ENCODE measurements at regions not wholly inside any gene's neighbourhood (a gene's known extent, or its start where the extent isn't known, plus 50 kb on each side); places are given as distances from the start of the nearest gene placed in this dataset.

- TF ChIP-seq EZH2 (conservative IDR thresholded peaks at IDR 0.05; ENCODE audit: low read depth, low read length), result no peak
- no peak for TF ChIP-seq CTCF (CRISPR knock-in tag; IDR thresholded peaks at IDR 0.05)
- TF ChIP-seq ZNF850 (CRISPR knock-in tag; conservative IDR thresholded peaks at IDR 0.05), result no peak
- no peak for TF ChIP-seq ELK4 (CRISPR knock-in tag; IDR thresholded peaks at IDR 0.05; ENCODE audit: borderline replicate concordance)
- no peak for TF ChIP-seq ATF4 (CRISPR knock-in tag; IDR thresholded peaks at IDR 0.05)
- no peak for TF ChIP-seq ATF3 (CRISPR knock-in tag; IDR thresholded peaks at IDR 0.05)
- no peak for TF ChIP-seq PATZ1 (CRISPR knock-in tag; IDR thresholded peaks at IDR 0.05)
- TF ChIP-seq POLR2AphosphoS5 (IDR thresholded peaks at IDR 0.05; ENCODE audit: low read depth, low read length), result no peak
- TF ChIP-seq ZNF709 (CRISPR knock-in tag; IDR thresholded peaks at IDR 0.05), result no peak
Measured at GRCh38 chr13:48155848-48156247, 60.9 kb upstream of the MED4 start.

Data from HepG2 (cell line).